HG02571 (cell line): ENCODE measurements at regions not wholly inside any gene's neighbourhood (a gene's known extent, or its start where the extent isn't known, plus 50 kb on each side); places are given as distances from the start of the nearest gene placed in this dataset.
"Not testable (repeated sequence)": the region's sequence is repeated elsewhere in the genome, so short reads cannot be mapped to it uniquely, and the experiment has no call there.

Experiments used
- ATAC-seq: cut with Tn5 transposase; IDR thresholded peaks from one replicate; pipeline ENCODE4 v1.9.1; 2021; ENCODE audit warnings: mild to moderate bottlenecking, moderate library complexity; ENCODE audit not compliant: unreplicated experiment

GRCh38 chr12:27864521-27864920 lies 84.5 kb upstream of the MANSC4 start:
- no peak for ATAC-seq

- ATAC-seq = no peak
Measured at GRCh38 chr12:27863839-27864238, 83.8 kb upstream of the MANSC4 start.

GRCh38 chr12:27861428-27862167 lies 81.6 kb upstream of the MANSC4 start:
- ATAC-seq = peak; percentile 93

- ATAC-seq = no peak
Measured at GRCh38 chr12:27859648-27860047, 79.6 kb upstream of the MANSC4 start.

- not testable (repeated sequence) for ATAC-seq
Measured at GRCh38 chr12:27857006-27857405, 77.0 kb upstream of the MANSC4 start.

GRCh38 chr12:27852742-27853141 lies 72.7 kb upstream of the MANSC4 start:
- no peak for ATAC-seq
